Raji (cell line): ENCODE measurements at regions not wholly inside any gene's neighbourhood (a gene's known extent, or its start where the extent isn't known, plus 50 kb on each side); places are given as distances from the start of the nearest gene placed in this dataset.

Experiments
- POLR2A ChIP-seq: IDR thresholded peaks from 2 replicates; pipeline ENCODE4 v1.6.1; 2011; ENCODE audit warnings: low read depth, low read length, control low read depth; ENCODE audit not compliant: insufficient read depth

DNA sequence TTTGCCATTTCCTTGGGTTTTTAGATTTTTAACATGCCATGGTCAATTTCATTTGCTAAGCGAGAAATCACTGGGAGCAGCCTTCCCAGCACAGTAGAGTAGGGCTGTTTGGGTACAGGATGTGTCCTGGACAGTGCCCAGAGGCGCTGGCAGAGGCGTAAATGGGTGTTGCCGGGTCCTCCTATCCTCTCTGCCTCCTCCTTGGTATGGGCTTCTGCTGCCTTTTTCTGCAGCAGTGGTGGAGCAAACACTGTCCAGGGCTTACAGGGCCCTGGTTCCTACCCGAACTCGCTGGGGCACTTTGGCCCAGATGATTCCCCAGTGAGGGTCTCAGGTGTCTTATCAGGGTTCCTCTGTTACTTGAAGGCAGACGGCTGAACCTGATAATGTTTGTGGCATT lies 298.3 kb downstream of the RPS24 start:
- TF ChIP-seq POLR2A: no peak

DNA sequence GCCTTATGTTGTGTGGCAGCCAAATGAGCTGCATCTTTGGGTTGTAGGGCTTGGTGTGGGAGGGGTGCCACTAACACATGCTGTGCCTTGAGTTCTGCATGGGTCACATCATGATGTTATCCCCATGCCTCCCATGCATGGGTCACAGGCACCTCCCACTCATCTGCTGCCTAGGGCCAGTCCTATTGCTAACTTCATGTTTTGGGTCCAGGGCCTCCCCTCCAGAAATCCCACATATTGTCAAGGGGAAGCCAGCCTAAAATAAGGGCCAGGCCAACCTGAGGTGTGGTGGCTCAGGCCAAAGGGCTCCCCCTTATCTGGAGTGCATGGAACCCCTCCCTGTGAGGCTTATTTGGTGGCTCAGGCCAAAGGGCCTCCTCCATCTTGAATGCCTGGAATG lies 299.0 kb downstream of the RPS24 start:
- no peak for TF ChIP-seq POLR2A

DNA sequence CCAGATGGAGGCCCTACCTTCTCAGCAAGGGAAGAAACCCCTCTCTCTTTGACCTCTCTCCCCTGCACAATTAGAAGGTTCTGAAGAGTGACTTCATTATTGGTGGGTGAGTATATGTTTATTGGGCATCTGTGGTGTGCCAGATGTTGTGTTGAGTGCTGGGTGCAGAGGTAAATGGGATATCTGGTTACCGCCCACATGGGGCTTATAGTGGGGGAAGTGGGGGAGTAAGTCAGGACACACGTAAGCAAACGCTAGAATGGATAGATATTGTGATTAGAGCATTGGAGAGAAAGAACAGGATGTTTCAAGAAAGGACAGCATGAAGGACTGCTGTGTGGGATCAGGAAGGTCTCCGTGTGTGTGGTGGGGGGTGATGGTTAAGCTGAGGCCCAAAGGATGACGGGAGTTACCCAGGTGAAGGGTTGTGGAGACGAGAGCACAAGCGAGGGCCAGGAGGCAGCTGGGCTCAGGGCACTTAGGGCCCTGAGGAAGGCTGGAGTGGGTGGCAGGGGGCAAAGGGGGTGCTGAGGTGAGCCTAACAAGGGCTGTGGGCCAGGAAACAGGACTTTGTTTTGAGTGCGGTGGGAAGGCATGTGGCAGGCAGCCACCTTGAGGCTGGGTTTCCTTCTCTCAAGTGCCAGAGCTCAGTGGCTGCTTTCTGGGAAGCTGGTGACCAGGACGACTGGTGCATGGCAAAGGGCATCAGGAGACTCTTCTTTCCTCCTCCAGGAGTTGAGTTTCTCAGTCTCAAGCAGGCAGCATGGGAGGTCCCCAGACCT lies 299.9 kb downstream of the RPS24 start:
- TF ChIP-seq POLR2A: no peak

DNA sequence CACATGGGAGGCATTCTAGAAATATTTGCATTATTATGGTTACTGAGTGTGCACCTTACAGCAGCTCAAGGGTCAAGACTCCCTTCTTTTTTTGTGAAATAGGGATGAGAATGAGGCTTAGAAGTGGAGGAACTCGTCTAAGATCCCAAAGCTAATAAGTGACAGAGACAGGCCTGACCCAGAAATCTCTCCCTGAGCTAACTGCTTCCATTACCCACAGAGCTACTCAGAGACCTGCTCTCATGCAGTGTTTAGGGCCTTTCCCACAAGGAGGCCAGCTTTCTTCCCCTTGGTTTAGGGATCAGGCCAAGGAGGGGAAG lies 301.7 kb downstream of the RPS24 start:
- TF ChIP-seq POLR2A: no peak

DNA sequence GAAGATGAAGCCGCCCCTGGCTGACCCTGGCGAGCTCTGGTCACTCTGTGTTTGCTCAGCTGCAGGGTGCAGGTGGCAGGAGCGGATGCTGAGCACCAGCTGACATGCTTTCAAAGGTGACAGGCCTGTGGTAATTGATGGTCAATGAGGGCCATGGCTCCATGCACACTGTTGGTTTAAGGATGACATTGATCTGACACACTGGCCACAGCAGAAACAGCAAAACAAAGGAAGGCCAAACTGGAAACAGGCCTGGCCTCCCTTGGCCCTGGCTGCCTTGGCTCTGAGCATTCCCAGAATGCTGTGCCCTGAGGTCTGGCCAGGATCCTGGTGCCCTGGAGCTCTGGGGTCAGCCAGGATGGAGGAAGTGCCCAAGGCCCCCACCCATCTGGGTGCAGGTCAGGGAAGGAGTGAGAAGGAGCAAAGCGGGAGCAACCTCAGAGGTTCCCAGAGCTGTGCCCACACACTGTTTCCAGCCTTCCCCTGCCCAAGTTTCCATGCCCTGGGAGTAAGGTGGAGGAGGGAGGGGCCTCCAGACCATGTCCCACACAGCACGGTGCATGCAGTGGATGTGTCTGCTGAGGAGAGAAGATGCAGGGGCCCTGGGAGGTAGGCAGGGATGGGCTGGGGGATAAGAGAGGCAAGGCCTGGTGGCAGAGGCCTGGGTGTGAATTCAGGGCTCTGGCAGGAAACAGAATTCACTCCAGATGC lies 302.2 kb downstream of the RPS24 start:
- no peak for TF ChIP-seq POLR2A

DNA sequence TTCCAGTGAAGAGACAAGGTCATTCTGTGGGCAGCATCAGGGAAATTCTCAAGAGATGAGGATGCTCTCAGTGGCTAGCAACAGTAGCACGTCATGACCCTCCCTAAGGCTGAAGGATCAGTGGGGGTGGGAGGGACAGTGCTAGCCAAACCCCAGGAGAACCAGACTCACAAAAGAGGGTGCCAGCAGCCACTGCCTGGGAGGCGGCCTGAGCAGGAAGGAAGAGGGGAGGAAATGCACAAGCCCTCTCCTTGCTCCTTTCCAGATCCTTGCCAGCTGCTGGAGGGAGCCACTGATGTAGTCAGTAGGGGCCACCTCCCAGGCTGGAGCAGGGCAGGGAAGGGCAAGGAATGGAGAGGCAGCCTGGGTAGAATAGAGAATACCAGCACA lies 302.7 kb downstream of the RPS24 start:
- no peak for TF ChIP-seq POLR2A

DNA sequence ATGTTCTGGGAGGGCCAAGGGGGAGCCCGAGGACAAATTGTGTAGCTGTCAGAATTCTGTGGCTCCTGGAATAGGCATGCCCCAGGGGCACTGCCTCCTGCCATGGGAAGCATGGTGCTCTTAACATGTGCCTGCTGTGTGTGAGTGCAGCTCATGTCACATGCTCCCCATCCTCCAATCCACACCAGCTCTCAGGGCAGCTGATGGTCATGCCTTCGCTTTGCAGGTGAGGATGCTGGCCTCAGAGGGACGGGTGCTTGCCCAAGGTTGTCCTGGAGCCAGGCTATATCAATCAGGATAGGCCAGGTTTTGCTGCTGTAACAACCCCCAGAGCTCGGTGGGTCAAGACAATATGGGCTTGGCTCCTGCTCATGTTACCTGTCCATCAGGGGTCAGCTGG lies 303.4 kb downstream of the RPS24 start:
- no peak for TF ChIP-seq POLR2A

DNA sequence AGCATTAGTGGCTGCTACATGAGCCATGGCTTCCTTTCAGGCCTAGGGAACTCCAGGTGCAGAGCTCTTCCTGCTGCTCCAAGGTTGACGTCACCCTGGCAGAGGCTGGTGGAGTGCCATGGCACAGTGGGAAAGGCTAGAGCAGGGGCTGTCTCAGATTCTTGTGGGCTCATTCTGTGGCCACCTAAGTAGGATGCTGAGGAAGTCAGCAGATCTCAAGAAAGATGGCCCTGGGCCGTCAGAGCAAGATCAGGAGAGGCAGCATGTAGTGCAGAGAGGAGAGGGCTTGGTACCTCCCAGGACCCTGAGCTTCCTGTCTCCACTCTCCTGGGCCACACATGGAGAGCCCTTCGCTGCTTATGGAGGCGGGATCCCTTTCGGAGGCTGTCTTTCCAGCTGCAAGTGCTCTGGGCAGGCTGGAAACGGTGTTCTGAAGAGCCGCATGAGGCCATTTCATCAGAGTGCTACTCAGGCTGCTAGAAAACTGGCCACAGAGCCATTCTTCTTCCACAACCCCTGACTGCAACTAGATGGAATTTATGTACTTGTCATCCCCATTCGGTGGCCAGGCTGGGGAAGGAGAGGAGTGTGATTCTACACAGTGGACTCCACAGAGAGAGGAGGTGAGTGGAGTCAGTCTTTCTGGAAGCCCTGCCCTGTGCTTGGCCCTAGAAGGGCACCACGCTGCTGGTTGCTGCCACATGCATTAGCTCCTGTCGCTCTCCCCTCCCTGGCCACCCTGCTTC lies 304.2 kb downstream of the RPS24 start:
- no peak for TF ChIP-seq POLR2A

DNA sequence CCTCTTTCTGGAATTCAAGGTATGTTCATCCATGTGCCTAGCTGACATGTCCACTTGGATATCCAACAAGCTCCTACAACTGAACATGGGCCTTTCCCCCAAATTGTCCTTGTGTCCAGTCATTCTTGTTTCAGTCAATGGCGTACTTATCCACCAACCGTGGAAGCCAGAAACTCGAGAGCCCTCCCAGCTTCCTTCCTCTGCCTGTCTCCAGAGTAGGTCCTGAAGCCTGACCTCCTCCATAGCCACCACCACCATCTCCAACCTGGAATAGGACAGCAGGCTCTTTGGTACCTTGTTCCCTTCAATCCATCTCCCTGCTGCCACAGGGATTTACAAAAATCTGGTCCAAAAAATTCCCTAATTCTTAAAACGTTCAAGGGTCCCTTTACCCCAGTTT lies 305.1 kb downstream of the RPS24 start:
- TF ChIP-seq POLR2A: no peak

DNA sequence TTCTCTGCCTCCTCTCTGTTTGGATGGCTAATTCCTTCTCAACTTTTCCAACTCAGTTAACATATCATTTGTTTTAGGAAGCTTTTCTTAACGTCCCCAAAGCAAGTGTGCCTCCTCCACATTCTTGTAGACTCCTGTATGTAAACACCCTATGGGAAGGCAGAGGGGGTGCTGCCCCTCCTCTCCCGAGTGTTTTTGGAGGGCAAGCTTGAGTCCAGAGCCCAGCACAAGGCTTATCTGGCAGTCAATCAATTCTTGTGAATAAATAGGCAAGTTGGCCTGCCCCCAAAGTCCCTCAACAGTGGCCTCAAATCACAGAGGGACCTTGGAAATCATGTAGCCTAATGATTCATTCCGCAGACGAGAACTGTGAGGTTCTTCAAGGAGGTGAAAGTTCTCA lies 305.6 kb downstream of the RPS24 start:
- no peak for TF ChIP-seq POLR2A

DNA sequence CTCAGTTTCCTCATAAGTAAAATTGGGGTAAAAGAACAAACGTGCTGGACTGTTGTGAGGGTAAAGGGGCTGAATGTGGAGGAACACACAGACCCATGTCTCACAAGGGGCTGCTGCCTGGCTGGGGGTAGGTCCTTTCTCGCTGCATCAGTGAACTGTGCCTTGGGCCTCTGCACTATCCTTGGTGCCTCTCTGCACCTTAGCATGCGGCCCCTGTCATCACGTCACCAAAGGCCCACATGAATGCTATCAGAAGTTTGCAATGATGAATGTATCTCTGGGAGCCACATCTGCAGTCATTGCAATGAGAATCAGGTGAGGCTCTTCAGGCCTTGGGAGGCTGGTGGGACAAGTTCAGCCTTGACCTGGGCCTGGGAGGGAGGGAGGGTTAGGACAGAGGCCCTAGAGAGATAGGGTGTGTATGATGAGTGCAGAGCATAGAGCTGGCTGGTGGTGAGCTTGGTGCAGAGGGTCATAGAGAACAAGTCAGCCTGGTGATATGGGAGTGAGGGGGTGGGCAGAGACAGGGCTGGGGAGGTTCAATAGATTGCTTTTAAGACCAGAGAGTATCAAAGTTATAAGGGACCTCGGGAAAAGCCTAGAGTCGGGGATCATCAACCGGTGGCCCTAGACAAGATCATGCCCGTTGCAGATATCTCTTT lies 308.4 kb downstream of the RPS24 start:
- TF ChIP-seq POLR2A: no peak

DNA sequence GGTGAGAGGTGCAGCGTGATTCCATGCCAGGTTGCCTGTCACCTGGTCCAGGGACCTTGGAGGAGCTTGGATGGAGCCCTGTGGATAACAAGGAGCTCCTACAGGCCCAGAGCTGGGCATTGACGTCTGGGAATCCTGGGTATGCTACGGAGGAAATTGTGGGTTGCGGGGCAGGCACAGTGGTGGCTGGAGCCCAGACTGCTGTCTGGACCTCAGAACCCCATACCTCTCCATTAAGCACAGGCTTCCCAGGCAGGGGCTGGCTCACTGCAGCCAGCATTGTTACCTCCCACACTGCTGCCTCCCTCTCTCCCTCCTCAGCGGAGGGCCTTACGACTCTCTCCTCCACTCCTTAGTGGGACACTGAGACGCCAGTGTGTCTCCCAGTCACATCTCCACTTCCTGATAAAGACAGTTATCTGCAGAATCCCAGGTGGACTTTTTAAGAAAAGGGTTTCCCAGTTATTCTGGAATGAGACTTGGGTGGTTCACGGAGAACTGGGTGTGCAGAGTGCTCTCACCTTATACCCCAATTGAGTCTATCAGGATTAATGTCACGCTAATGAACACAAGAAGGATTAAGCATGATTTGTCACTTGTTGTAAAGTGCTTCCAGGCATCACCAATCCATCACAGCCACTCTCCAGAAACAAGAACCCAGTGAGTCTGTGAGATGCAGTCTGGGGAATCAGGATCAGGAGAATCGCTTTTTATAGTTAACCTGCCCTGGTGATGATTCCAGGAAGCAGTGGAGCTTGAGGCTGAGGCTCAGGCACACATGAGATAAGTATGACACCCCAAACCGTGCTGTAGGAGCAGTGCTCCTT lies 309.4 kb downstream of the RPS24 start:
- TF ChIP-seq POLR2A: no peak

DNA sequence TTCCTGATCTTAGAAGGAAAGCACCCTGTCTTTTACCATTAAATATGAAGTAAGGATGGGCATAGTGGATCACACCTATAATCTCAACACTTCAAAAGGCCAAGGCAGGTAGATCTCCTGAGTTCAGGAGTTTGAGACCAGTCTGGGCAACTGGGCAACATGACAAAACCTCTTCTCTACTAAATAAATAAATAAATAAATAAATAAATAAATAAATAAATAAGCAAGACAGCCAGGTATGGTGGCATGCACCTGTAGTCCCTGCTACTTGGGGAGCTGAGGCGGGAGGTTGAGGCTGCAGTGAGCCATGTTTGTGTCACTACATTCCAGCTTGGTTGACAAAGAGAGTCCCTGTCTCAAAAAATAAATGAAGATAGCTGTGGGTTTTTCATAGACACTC lies 313.1 kb downstream of the RPS24 start:
- no peak for TF ChIP-seq POLR2A

DNA sequence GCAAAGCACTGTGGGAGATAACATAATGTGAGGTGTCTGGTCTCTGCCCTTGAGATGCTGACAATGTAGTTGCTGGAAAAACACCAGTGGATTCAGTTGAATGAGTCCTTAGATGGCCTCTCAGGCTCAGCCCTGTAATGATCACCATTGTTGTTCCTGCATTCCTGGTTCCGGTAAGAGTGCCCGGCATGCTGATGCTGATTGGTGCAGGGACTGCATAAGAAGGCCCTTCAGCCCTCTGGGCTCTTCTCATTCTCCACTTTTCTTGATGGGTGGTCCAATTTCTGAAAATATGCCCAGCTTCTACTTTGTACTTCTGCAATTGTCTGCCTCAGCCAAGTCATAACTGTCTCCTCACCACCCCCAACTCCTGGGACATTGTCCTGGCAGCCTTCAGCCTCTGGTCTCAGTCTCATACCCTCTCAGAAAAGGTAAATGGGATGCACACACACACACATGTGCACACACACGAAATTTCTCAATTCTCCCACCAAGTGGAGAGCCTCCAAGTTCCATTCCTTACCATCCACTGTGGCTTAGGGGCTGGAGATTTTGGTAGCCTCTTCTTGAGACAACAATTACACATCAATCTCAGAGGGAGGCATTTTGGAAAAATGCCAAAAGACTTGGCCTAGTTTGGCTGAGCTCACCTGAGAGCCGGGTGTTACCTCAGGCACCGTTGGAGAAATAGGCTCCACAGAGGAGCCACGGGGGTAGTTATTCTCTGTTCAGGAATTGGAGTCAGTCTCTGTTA lies 314.9 kb downstream of the RPS24 start:
- TF ChIP-seq POLR2A: no peak
